Large intestine (tissue), 3 donors: ENCODE measurements at regions not wholly inside any gene's neighbourhood (a gene's known extent, or its start where the extent isn't known, plus 50 kb on each side); places are given as distances from the start of the nearest gene placed in this dataset.
"Not testable (repeated sequence)": the region's sequence is repeated elsewhere in the genome, so short reads cannot be mapped to it uniquely, and the experiment has no call there.

Source experiments
- DNase-seq, 2 donors: peaks; one replicate each; pipeline versions ENCODE4 v3.0.0 to v3.0.0-alpha.2; 2013
- H3K27ac ChIP-seq: one replicate; pipeline ENCODE4 v1.5.1; 2013; ENCODE audit warnings: low read length
- H3K27me3 ChIP-seq: 2 replicates; pipeline ENCODE4 v1.6.1; 2013; ENCODE audit warnings: low read length; ENCODE audit not compliant: control insufficient read depth, insufficient read depth
- H3K36me3 ChIP-seq: 2 replicates; pipeline ENCODE4 v1.6.1; 2013; ENCODE audit warnings: low read length; ENCODE audit not compliant: control insufficient read depth, insufficient read depth
- H3K4me1 ChIP-seq: one replicate; pipeline ENCODE4 v1.6.1; 2013; ENCODE audit warnings: low read length; ENCODE audit not compliant: control insufficient read depth, insufficient read depth
- H3K4me3 ChIP-seq: one replicate; pipeline ENCODE4 v1.5.1; 2013; ENCODE audit warnings: low read length
- H3K9me3 ChIP-seq: one replicate; pipeline ENCODE4 v1.6.1; 2013; ENCODE audit warnings: mild to moderate bottlenecking, low read depth, low read length, moderate library complexity; ENCODE audit not compliant: control insufficient read depth
- WGBS: methylation state at CpG from one replicate; pipeline ENCODE4 v1.1.5; 2013; ENCODE audit warnings: low lambda C conversion rate; ENCODE audit not compliant: insufficient coverage; 5-methylcytosine and 5-hydroxymethylcytosine counted together

- H3K4me3 ChIP-seq: no peak overlapping the region
- WGBS: no CpG with 5 or more reads among the region's 4 CpGs
- no peak for DNase-seq
- no peaks in the 10 kb centered on the region for H3K4me1 ChIP-seq
- no peaks in the 10 kb centered on the region for H3K27me3 ChIP-seq
- no peaks in the 10 kb centered on the region for H3K9me3 ChIP-seq
- no peaks in the 10 kb centered on the region for H3K36me3 ChIP-seq
- H3K27ac ChIP-seq: no peak overlapping the region
These were observed 511.1 kb upstream of the ADGRL4 start for GRCh38 chr1:79517470-79518224.

GRCh38 chr1:79507770-79508169, 501.2 kb upstream of the ADGRL4 start:
- no peak for DNase-seq
- Histone ChIP-seq H3K4me1 (no peaks in the 10 kb centered on the region), H3K27me3 (no peaks in the 10 kb centered on the region), H3K36me3 (no peaks in the 10 kb centered on the region), H3K27ac (no peak overlapping the region), H3K9me3 (no peaks in the 10 kb centered on the region), H3K4me3 (no peak overlapping the region)
- 25% methylated on average over 2 of the region's 2 CpGs for WGBS

DNA sequence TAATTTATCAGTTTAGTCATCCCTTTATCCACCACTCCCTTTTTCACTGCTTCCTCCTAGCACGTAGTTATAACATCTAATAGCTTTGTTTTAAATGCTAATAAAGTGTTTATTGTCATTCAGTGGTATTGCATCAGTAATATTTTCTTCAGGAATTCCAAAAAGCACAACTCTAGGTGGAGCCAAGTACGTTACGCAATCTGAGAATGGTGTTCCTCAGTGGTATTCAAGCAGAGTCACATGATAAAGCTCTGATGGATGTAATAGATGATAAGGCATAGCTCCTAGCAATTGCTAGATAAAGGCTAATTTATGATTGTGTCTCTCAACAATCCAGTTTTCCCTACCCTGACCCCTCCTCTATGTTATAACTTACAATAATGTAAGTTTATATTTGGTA, 494.6 kb upstream of the ADGRL4 start:
- Histone ChIP-seq H3K4me1 (no peaks in the 10 kb centered on the region), H3K27me3 (no peaks in the 10 kb centered on the region), H3K9me3 (no peaks in the 10 kb centered on the region), H3K36me3 (no peaks in the 10 kb centered on the region), H3K27ac (no peak overlapping the region), H3K4me3 (no peak overlapping the region)
- WGBS: no CpG with 5 or more reads among the region's 3 CpGs
- DNase-seq: no peak

DNA sequence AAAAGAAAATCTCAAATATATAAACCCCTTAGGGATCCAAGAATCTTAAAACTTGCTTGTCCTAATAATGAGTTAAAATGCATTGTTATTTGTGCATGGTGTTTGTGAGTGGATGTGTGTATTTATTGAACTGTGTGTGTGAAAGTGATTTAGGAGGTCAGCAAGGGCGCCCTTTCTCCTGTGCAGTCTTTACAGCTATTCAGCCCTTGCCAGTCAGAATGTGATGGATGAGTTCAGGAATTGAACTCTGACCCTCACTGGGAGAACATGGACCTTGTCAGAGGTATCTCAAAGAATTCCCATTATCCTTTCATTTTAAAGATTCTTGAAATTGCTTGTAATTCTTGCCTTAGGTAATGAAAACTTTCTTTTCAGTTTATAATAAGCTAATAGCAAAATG, 493.0 kb upstream of the ADGRL4 start:
- no peaks in the 10 kb centered on the region for H3K36me3 ChIP-seq
- H3K27me3 ChIP-seq: no peaks in the 10 kb centered on the region
- no peak overlapping the region for H3K4me3 ChIP-seq
- DNase-seq: no peak
- H3K9me3 ChIP-seq: no peaks in the 10 kb centered on the region
- H3K27ac ChIP-seq: no peak overlapping the region
- no peaks in the 10 kb centered on the region for H3K4me1 ChIP-seq
- no CpG with 5 or more reads among the region's 1 CpG for WGBS

- Histone ChIP-seq H3K9me3 (no peaks in the 10 kb centered on the region), H3K27me3 (no peaks in the 10 kb centered on the region), H3K4me3 (no peak overlapping the region), H3K27ac (no peak overlapping the region), H3K4me1 (no peaks in the 10 kb centered on the region), H3K36me3 (no peaks in the 10 kb centered on the region)
- WGBS: 100% methylated on average over 1 of the region's 4 CpGs
- DNase-seq: peak in 1 of 2 donors; percentile 6
These were observed 490.8 kb upstream of the ADGRL4 start for GRCh38 chr1:79497193-79497773.

DNA sequence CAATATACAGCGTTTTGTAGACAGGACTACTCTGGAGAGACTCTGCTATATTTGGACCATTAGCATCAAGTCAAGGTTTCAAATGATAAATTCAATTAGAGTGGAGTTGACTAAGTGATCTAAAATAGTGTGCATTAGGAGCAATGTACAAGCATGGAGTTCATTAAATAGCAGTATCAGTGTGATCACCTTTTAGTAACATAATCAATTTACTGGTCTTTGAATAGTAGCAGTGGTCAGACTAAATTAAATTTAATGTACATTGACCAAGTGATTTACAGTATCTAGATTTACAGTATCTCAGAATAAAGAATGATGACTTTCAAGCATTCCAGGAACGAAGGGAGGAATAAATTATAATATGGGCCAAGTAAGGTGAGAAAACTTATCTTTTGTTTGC, 489.6 kb upstream of the ADGRL4 start:
- no peak overlapping the region for H3K27ac ChIP-seq
- no peaks in the 10 kb centered on the region for H3K9me3 ChIP-seq
- no peaks in the 10 kb centered on the region for H3K4me1 ChIP-seq
- no peaks in the 10 kb centered on the region for H3K36me3 ChIP-seq
- H3K27me3 ChIP-seq: no peaks in the 10 kb centered on the region
- no peak for DNase-seq
- H3K4me3 ChIP-seq: no peak overlapping the region
- WGBS: 83% methylated on average over 1 of the region's 2 CpGs

DNA sequence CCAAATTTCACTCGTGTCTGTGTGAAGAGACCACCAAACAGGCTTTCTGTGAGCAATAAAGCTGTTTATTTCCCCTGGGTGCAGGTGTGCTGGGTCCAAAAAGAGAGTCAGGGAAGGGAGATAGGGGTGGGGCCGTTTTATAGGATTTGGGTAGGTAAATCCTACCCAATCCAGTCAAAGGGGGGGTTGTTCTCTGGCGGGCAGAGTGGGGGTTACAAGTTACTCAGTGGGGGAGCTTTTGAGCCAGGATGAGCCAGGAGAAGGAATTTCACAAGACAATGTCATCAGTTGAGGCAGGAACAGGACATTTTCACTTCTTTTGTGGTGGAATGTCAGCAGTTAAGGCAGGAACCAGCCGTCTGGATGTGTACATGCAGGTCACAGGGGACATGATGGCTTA, 487.2 kb upstream of the ADGRL4 start:
- not testable (repeated sequence) for DNase-seq, H3K27ac ChIP-seq, H3K4me3 ChIP-seq, H3K4me1 ChIP-seq, H3K36me3 ChIP-seq, H3K9me3 ChIP-seq, H3K27me3 ChIP-seq
- WGBS: no CpG with 5 or more reads among the region's 4 CpGs

GRCh38 chr1:79488572-79489121, 482.1 kb upstream of the ADGRL4 start:
- not testable (repeated sequence) for H3K27me3 ChIP-seq, H3K27ac ChIP-seq, H3K9me3 ChIP-seq, H3K4me1 ChIP-seq, H3K4me3 ChIP-seq, DNase-seq, H3K36me3 ChIP-seq
- WGBS: no CpG with 5 or more reads among the region's 4 CpGs

DNA sequence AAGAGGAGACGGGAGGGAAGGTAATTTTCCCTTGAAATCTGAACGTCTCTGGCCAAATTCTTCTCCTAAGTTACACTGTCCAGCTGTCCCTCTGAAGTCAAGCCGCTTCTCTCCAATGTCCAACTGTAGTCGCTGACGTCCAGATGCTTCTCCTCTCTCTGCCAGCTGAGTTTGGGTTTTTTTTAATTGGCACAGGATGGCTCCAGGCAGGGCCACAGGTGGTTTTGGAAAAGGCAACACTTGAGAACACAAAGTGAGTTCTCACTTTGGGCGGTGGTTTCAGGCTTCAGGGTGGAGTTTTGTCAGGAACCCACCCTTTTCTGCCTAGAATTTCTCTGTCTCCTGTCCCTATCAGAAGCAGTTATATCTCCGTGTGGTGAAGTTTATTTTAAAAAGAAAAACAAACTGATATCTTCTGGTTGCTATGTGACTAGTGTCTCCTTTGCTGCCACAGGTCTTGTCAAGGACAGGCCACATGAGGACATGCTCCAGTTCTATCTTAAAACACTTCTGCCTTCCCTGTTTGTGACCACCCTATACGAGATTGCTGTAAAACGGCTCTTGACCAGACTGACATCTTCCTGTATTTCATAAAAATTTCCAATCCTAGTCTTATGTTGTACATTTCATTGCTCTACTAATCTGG, 472.3 kb upstream of the ADGRL4 start:
- Histone ChIP-seq H3K27me3 (no peaks in the 10 kb centered on the region), H3K27ac (no peak overlapping the region), H3K4me3 (no peak overlapping the region), H3K9me3 (no peaks in the 10 kb centered on the region), H3K4me1 (no peaks in the 10 kb centered on the region), H3K36me3 (no peaks in the 10 kb centered on the region)
- 100% methylated on average over 1 of the region's 9 CpGs for WGBS
- DNase-seq: no peak

- no peaks in the 10 kb centered on the region for H3K9me3 ChIP-seq
- H3K27me3 ChIP-seq: no peaks in the 10 kb centered on the region
- no peak overlapping the region for H3K27ac ChIP-seq
- no peaks in the 10 kb centered on the region for H3K4me1 ChIP-seq
- no peak for DNase-seq
- no peak overlapping the region for H3K4me3 ChIP-seq
- no peaks in the 10 kb centered on the region for H3K36me3 ChIP-seq
- no CpG with 5 or more reads among the region's 19 CpGs for WGBS
These were observed 471.6 kb upstream of the ADGRL4 start for GRCh38 chr1:79478160-79478559.
